Right lobe of liver (tissue), 6 donors: ENCODE measurements at regions not wholly inside any gene's neighbourhood (a gene's known extent, or its start where the extent isn't known, plus 50 kb on each side); places are given as distances from the start of the nearest gene placed in this dataset.

Source experiments
- ATAC-seq, 4 donors: fragments of 200-7000 bp; cut with Tn5 transposase; one replicate each; pipeline ENCODE4 v1.9.1; 2020; ENCODE audit warnings: mild to moderate bottlenecking in 4 of 4, moderate library complexity in 4 of 4
- DNase-seq, 3 donors: peaks; one replicate each; pipeline ENCODE4 v3.0.0-alpha.2; 2020
- H3K27ac ChIP-seq, 3 donors: fragments of 200-600 bp; one replicate each; pipeline ENCODE4 v1.8.0; 2022
- H3K27me3 ChIP-seq, 2 donors: fragments of 200-600 bp; one replicate each; pipeline ENCODE4 v1.8.0; 2022
- H3K36me3 ChIP-seq, 4 donors: fragments of 200-600 bp; sonication (generic) in 1 of 4; one replicate each; pipeline versions ENCODE4 v1.5.1 to v1.8.0; 2017 to 2022; ENCODE audit warnings: control low read depth in 1 of 4
- H3K4me1 ChIP-seq, 4 donors: fragments of 200-600 bp; sonication (generic) in 1 of 4; one replicate each; pipeline versions ENCODE4 v1.5.1 to v1.8.0; 2017 to 2022; ENCODE audit warnings: control low read depth in 1 of 4
- H3K4me3 ChIP-seq, 3 donors: fragments of 200-600 bp; one replicate each; pipeline ENCODE4 v1.8.0; 2022
- H3K9me3 ChIP-seq, 4 donors: fragments of 200-600 bp; sonication (generic) in 1 of 4; one replicate each; pipeline versions ENCODE4 v1.5.1 to v1.8.0; 2017 to 2022; ENCODE audit warnings: control low read depth in 1 of 4
- CTCF ChIP-seq, 4 donors: fragments of 200-600 bp in 3 of 4; fragments of 450-650 bp in 1 of 4; IDR thresholded peaks; one replicate each; pipeline versions ENCODE4 v1.5.1 to v1.8.0; 2016 to 2022; ENCODE audit warnings: antibody characterized with exemption in 4 of 4, mild to moderate bottlenecking in 2 of 4
- POLR2A ChIP-seq: fragments of 450-650 bp; IDR thresholded peaks from one replicate; pipeline ENCODE4 v1.6.1; 2017; ENCODE audit warnings: antibody characterized with exemption, mild to moderate bottlenecking
- WGBS: methylation state at CpG from one replicate; pipeline ENCODE4 v1.1.6; 2018; ENCODE audit warnings: low coverage, low lambda C conversion rate; ENCODE audit not compliant: insufficient coverage; ENCODE audit errors: missing lambda C conversion rate; 5-methylcytosine and 5-hydroxymethylcytosine counted together
- intact Hi-C, 2 donors: fragments of 100-400 bp; cut with DNase I; formaldehyde crosslinking; loops; one replicate each; pipeline versions ENCODE4 v1.11.2 to v1.14.1; 2022
- donor health status: DM: no; HTN: yes; CAD: no.
- donor health status: DM: no; HTN: no; CAD: no.
- donor health status: DM: no; HTN: no; CAD: no.
- donor health status: DM: no; HTN: yes; CAD: no.
- donor health status: DM: no; HTN: yes; CAD: no.

GRCh38 chr21:27674041-27674615, 707.2 kb upstream of the ADAMTS5 start:
- intact Hi-C loops = no loop called here
- TF ChIP-seq CTCF (IDR thresholded peaks at IDR 0.05) (no peak), POLR2A (no peak)
- Histone ChIP-seq H3K9me3 (no peaks in the 10 kb centered on the region), H3K36me3 (no peaks in the 10 kb centered on the region), H3K4me1 (no peaks in the 10 kb centered on the region), H3K4me3 (no peak overlapping the region), H3K27me3 (no peaks in the 10 kb centered on the region), H3K27ac (no peak overlapping the region)
- WGBS = 62% methylated on average over 4 of the region's 4 CpGs
- ATAC-seq (no peak), DNase-seq (no peak)

- no peaks in the 10 kb centered on the region for H3K9me3 ChIP-seq
- H3K4me1 ChIP-seq = no peaks in the 10 kb centered on the region
- no peaks in the 10 kb centered on the region for H3K36me3 ChIP-seq
- intact Hi-C loops = no loop called here
- H3K27me3 ChIP-seq = no peaks in the 10 kb centered on the region
- no peak overlapping the region for H3K27ac ChIP-seq
- TF ChIP-seq CTCF (IDR thresholded peaks at IDR 0.05) (no peak), POLR2A (no peak)
- no peak overlapping the region for H3K4me3 ChIP-seq
- DNase-seq (no peak), ATAC-seq (no peak)
These were observed 706.7 kb upstream of the ADAMTS5 start for GRCh38 chr21:27673581-27673980.

- Histone ChIP-seq H3K27me3 (no peaks in the 10 kb centered on the region), H3K9me3 (no peaks in the 10 kb centered on the region), H3K4me1 (no peaks in the 10 kb centered on the region), H3K4me3 (no peak overlapping the region), H3K36me3 (no peaks in the 10 kb centered on the region), H3K27ac (no peak overlapping the region)
- ATAC-seq (no peak), DNase-seq (no peak)
- TF ChIP-seq CTCF (IDR thresholded peaks at IDR 0.05) (no peak), POLR2A (no peak)
- WGBS = 46% methylated on average over 1 of the region's 1 CpG
- intact Hi-C loops = no loop called here
These were observed 704.3 kb upstream of the ADAMTS5 start for GRCh38 chr21:27671207-27671606.

- no peaks in the 10 kb centered on the region for H3K4me1 ChIP-seq
These were observed 686.6 kb upstream of the ADAMTS5 start for GRCh38 chr21:27653481-27653880.

More at GRCh38 chr21:27653481-27653880, 686.6 kb upstream of the ADAMTS5 start:
- TF ChIP-seq CTCF (IDR thresholded peaks at IDR 0.05) (no peak), POLR2A (no peak)
- WGBS = 29% methylated on average over 2 of the region's 2 CpGs
- Histone ChIP-seq H3K27me3 (no peaks in the 10 kb centered on the region), H3K36me3 (no peaks in the 10 kb centered on the region), H3K9me3 (no peaks in the 10 kb centered on the region), H3K27ac (no peak overlapping the region), H3K4me3 (no peak overlapping the region)
- ATAC-seq (no peak), DNase-seq (no peak)
- intact Hi-C loops = no loop called here
